ENCODE measurements at regions not wholly inside any gene's neighbourhood (a gene's known extent, or its start where the extent isn't known, plus 50 kb on each side); places are given as distances from the start of the nearest gene placed in this dataset.

GRCh38 chr18:10009321-10010144 is 95.7 kb downstream of the VAPA start:
- no peak for DNase-seq (ENCODE audit: low spot score)

GRCh38 chr18:10010611-10011015 is 96.8 kb downstream of the VAPA start:
- no peak for DNase-seq (ENCODE audit: low spot score)

- no peak for DNase-seq (ENCODE audit: low spot score)
Observed at GRCh38 chr18:10011061-10011460, 97.2 kb downstream of the VAPA start.

DNA sequence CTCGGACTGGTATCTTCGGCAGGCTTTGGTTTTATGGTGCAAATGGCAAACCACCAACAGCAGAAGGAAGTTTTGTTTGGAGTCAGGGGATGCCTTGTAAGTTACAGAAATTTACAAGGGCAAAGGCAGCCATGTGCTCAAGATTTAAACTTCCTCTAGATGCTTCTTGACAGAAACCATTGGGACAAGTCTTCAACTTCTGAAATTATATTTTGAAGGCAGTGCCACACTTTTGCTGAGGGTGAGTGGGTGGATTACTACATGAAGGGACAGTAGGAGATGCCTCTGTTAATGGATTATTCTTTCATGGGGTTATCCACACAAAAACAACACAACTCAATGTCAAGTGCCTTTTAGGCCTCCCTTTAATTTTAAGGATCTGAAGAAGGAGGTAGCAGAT is 97.9 kb downstream of the VAPA start:
- DNase-seq (ENCODE audit: low spot score): no peak

GRCh38 chr18:10012526-10012925 is 98.7 kb downstream of the VAPA start:
- DNase-seq (ENCODE audit: low spot score): no peak

DNA sequence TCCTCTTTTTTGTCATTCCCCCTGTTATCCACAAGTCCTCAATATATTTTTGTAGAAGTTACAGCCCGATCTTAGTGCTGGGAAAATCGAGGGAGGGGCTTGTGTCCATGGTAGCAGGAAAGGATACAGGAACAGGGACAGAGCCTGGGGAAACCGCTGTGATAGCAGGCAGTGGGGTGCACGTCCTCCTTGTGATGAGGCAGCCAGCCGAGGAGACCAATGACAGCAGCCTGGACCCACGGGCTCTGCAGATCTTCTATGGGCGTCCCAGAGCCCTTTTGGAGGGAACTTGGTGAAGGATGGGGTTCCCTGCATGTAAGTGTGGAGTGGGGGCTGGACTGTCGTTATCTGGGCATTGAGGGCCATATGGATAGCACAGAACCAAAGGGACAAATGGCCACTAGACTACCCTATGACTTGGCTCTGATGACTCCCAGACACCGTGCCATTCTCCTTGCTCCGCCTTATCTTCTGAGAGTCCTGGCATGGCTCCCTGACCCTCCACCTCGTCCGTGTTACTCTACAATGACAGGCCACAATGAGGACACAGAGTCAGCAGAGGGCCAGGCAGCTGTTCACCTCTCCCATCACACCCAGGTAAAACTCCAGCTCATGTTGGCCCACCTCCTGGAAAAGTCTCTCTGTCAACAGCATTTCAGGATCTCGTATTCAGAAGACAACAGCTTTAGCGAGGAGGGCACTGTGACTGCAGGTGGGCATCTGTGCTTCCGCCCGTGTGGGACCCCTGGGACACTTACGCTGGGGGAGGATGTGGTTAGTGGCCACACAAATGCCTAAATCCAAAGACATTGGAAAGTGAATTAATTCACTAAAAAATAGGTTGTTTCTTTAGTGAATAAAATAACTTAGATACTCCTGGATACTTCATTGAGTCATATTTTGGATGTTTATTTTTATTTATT is 100.1 kb downstream of the VAPA start:
- no peak for DNase-seq (ENCODE audit: low spot score)

- no peak for DNase-seq (ENCODE audit: low spot score)
Observed at GRCh38 chr18:10015288-10015701, 101.5 kb downstream of the VAPA start.

GRCh38 chr18:10015941-10016819 is 102.4 kb downstream of the VAPA start:
- no peak for DNase-seq (ENCODE audit: low spot score)

- DNase-seq (ENCODE audit: low spot score): no peak
Observed at GRCh38 chr18:10017043-10017442, 103.2 kb downstream of the VAPA start.

DNA sequence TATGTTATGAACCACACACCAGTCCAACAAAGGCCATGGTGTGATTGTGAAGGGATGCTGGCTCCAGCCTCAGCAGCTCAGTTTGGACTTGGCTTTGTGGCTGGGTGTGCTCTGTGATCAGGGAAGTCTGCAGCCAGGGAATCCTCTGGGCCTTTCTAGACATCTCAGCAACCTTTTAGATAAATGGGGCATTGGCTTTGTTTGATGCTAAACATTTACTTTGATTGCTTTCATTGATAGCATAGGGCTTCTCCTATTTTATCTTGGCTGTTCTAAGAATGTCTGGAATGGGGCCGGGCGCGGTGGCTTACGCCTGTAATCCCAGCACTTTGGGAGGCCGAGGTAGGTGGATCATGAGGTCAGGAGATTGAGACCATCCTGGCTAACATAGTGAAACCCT is 104.5 kb downstream of the VAPA start:
- no peak for DNase-seq (ENCODE audit: low spot score)

- DNase-seq (ENCODE audit: low spot score): no peak
Observed at GRCh38 chr18:10020171-10020570, 106.4 kb downstream of the VAPA start.

GRCh38 chr18:10022365-10022764 is 108.5 kb downstream of the VAPA start:
- DNase-seq (ENCODE audit: low spot score): no peak

- no peak for DNase-seq (ENCODE audit: low spot score)
Observed at GRCh38 chr18:10023853-10024570, 110.2 kb downstream of the VAPA start.

DNA sequence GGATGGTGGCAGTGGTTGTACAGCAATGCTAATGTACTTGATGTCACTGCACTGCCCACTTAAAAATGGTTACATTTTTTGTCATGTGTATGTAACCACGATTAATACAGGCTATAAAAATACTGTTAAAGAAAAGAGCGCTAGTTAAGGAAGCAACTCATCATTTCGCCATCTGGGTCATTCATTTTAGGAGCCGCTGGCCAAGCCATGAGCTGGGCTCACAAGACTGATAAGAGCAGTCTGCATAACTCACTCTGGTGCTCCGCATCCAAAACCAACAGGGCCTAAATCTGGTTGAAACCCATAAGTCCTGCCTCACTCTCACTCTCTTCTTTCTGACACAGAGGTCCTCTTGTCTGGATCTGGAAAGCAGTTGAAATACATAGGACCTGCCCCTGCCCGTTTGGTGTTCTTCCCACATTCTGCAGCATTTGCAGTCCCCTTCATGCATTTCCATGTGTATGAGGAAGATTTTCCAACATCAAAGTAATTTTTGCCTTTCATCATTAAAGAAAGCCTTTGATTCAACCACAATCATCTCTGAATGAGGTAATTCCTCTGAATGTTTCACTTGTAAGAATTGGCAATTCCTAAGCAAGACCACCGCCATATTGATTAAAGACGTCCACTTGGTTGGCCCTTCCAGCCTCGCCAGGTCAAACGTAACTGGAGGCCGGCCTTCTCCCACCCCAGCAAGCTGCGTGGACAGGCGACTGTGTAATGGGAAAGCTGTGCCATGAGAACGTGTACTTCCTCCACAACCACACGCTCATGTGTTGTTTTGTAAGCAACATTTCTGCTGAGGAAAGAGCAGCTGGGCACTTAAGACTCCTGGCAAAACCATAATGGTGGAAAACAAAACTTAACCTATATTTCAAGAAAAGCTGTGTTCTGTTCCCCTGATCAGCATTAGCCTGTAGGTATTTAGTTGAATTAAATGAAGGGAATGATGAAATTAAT is 112.2 kb downstream of the VAPA start:
- DNase-seq (ENCODE audit: low spot score): no peak

GRCh38 chr18:10027031-10027430 is 113.2 kb downstream of the VAPA start:
- no peak for DNase-seq (ENCODE audit: low spot score)

- DNase-seq (ENCODE audit: low spot score): no peak
Observed at GRCh38 chr18:10027461-10027860, 113.6 kb downstream of the VAPA start.

DNA sequence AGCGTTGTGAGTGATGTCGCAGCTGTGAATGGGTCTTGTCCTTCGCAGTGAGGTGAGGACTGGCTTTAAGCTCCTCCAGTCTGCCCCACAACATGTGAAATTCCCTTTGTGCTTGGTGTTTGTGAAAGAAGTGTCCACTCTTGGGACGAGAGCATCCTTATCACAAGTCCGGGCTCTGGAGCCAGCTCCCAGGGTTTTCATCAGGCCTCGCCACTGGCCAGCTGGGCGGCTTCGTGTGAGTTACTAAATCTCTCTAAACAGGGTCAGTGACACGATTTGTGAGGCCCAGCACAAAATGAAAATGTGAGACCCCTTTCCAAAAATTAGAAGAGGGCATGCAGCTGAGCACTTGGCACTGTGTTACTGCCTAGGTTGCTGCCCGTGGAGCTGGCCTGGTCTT is 115.9 kb downstream of the VAPA start:
- DNase-seq (ENCODE audit: low spot score): no peak

- no peak for DNase-seq (ENCODE audit: low spot score)
Observed at GRCh38 chr18:10030816-10031541, 117.2 kb downstream of the VAPA start.

DNA sequence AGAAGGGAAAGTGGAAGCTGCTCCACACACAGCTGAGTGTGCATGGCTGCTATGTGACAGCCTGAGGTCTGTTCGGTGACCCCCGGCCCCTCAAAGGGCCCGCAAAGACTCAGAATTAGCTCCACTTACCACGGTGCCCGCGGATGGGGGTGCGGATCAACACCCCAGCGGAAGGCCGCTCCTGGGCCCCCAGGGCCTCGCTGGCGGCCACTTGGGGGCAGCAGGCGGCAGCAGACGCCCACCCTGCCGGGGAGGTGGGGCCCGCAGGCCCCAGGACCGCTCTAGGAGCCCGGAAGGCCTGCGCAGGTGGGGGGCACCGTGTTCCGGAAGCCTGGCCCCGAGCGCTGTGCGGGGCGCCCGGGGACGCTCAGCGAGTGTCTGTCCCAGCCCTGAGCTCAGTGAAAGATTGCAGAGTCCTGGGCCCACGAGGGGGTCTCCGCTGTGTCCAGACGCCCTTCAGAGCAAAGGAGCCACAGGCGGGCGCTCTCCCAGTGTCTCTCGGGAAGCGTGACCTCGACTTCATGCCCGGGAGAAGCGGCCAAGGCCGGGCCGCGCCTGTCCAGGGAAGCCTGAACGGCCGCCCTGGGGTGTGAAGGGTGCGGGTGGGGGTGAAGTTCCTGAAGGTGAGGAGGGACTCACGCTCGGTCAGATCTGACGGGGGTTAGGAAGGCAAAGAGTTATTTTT is 118.7 kb downstream of the VAPA start:
- no peak for DNase-seq (ENCODE audit: low spot score)
